Body of pancreas (tissue), 4 donors: ENCODE measurements at regions not wholly inside any gene's neighbourhood (a gene's known extent, or its start where the extent isn't known, plus 50 kb on each side); places are given as distances from the start of the nearest gene placed in this dataset.

Experiments used
- ATAC-seq: fragments of 150-250 bp; one replicate; pipeline ENCODE4 v1.9.1; 2016
- DNase-seq, 4 donors: peaks; one replicate each; pipeline ENCODE4 v3.0.0-alpha.2; 2019
- H3K27ac ChIP-seq, 4 donors: fragments of 200-600 bp; sonication (generic); 1 replicate in 3 of 4; 2 replicates in 1 of 4; pipeline versions ENCODE4 v1.5.1 to v1.6.1; 2016 to 2019; ENCODE audit warnings: mild to moderate bottlenecking in 1 of 4, mixed read lengths in 1 of 4, moderate library complexity in 1 of 4
- H3K27me3 ChIP-seq, 2 donors: fragments of 200-600 bp; sonication (generic); one replicate each; pipeline ENCODE4 v1.6.0; 2016; ENCODE audit warnings: mild to moderate bottlenecking in 1 of 2
- H3K36me3 ChIP-seq, 2 donors: fragments of 200-600 bp; sonication (generic); replicated peaks in 1 of 2; 2 replicates each; pipeline ENCODE4 v1.5.1; 2016; ENCODE audit warnings: low read depth in 2 of 2; ENCODE audit not compliant: insufficient read depth in 1 of 2
- H3K4me1 ChIP-seq: fragments of 200-600 bp; sonication (generic); one replicate; pipeline ENCODE4 v1.6.0; 2016
- H3K4me3 ChIP-seq, 2 donors: fragments of 200-600 bp; sonication (generic); 1 replicate in 1 of 2; 2 replicates in 1 of 2; pipeline ENCODE4 v1.5.1; 2016 to 2019
- H3K9me3 ChIP-seq, 3 donors: fragments of 200-600 bp; sonication (generic); 1 replicate in 2 of 3; 2 replicates in 1 of 3; pipeline ENCODE4 v1.5.1; 2016
- POLR2A ChIP-seq, 3 donors: fragments of 450-650 bp; IDR thresholded peaks; one replicate each; pipeline ENCODE4 v1.6.1; 2016; ENCODE audit warnings: antibody characterized with exemption in 3 of 3, mild to moderate bottlenecking in 2 of 3
- WGBS, 2 donors: methylation state at CpG; one replicate each; pipeline ENCODE4 v1.1.5; 2017; 5-methylcytosine and 5-hydroxymethylcytosine counted together
- intact Hi-C: fragments of 100-400 bp; cut with DNase I; formaldehyde crosslinking; loops from one replicate; pipeline ENCODE4 v1.15.1; 2023
- TF ChIP-seq, protein P1 (sequence below), 7 experiments: fragments of 450-650 bp in 4 of 7; fragments of 200-600 bp in 3 of 7; sonication (generic) in 3 of 7; IDR thresholded peaks; one replicate each; pipeline ENCODE4 v1.5.1; 2016 to 2019; ENCODE audit warnings: antibody characterized with exemption in 7 of 7

GRCh38 chr6:160831739-160832138, 129.7 kb downstream of the PLG start:
- no peak overlapping the region for H3K4me3 ChIP-seq
- intact Hi-C loops = no loop called here
- H3K9me3 ChIP-seq = no peaks in the 10 kb centered on the region
- DNase-seq (no peak), ATAC-seq (no peak)
- no peak overlapping the region for H3K27ac ChIP-seq
- no peaks in the 10 kb centered on the region for H3K27me3 ChIP-seq
- no peaks in the 10 kb centered on the region for H3K4me1 ChIP-seq
- H3K36me3 ChIP-seq = no peaks in the 10 kb centered on the region
- 20 to 30% methylated on average over 1 of the region's 1 CpG for WGBS, 2 donors
- no peak for TF ChIP-seq POLR2A (IDR thresholded peaks at IDR 0.05)
- TF ChIP-seq, protein P1, sequence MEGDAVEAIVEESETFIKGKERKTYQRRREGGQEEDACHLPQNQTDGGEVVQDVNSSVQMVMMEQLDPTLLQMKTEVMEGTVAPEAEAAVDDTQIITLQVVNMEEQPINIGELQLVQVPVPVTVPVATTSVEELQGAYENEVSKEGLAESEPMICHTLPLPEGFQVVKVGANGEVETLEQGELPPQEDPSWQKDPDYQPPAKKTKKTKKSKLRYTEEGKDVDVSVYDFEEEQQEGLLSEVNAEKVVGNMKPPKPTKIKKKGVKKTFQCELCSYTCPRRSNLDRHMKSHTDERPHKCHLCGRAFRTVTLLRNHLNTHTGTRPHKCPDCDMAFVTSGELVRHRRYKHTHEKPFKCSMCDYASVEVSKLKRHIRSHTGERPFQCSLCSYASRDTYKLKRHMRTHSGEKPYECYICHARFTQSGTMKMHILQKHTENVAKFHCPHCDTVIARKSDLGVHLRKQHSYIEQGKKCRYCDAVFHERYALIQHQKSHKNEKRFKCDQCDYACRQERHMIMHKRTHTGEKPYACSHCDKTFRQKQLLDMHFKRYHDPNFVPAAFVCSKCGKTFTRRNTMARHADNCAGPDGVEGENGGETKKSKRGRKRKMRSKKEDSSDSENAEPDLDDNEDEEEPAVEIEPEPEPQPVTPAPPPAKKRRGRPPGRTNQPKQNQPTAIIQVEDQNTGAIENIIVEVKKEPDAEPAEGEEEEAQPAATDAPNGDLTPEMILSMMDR (IDR thresholded peaks at IDR 0.05) = no peak

GRCh38 chr6:160832422-160832821, 130.4 kb downstream of the PLG start:
- TF ChIP-seq POLR2A (IDR thresholded peaks at IDR 0.05) = no peak
- TF ChIP-seq, protein P1 (IDR thresholded peaks at IDR 0.05) = no peak
- Histone ChIP-seq H3K9me3 (no peaks in the 10 kb centered on the region), H3K4me1 (no peaks in the 10 kb centered on the region), H3K27me3 (no peaks in the 10 kb centered on the region), H3K36me3 (no peaks in the 10 kb centered on the region), H3K27ac (no peak overlapping the region), H3K4me3 (no peak overlapping the region)
- ATAC-seq (no peak), DNase-seq (no peak)
- WGBS, 2 donors = 69 to 70% methylated on average over 2 of the region's 2 CpGs
- intact Hi-C loops = no loop called here

DNA sequence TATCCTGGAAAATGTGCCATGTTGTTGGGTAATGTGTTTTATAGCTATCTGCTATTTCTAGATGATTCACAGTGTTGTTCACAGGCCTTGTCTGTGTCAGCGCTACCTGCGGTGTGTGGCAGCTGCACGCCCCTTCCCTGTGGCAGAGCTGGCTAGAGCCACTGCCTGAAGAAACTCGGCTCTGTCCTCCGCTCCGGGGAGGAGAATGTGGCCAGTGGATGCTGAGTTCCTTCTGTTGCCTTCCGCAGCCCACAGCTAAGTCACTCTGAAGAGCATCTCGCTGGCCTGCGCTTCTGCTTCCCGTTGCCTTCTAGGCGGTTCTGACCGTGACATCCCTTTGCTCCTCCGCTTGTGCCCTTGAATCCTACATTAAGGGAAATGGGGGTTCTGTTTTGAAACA, 135.1 kb downstream of the PLG start:
- TF ChIP-seq POLR2A (IDR thresholded peaks at IDR 0.05) = no peak
- TF ChIP-seq, protein P1 (IDR thresholded peaks at IDR 0.05) = no peak
- Histone ChIP-seq H3K27ac (no peak overlapping the region), H3K4me3 (no peak overlapping the region), H3K36me3 (no peaks in the 10 kb centered on the region), H3K9me3 (no peaks in the 10 kb centered on the region), H3K27me3 (no peaks in the 10 kb centered on the region), H3K4me1 (no peaks in the 10 kb centered on the region)
- intact Hi-C loops = no loop called here
- ATAC-seq (no peak), DNase-seq (no peak)
- 82 to 85% methylated on average over 11 to 13 of the region's 13 CpGs for WGBS, 2 donors

- DNase-seq = no peak
- no peaks in the 10 kb centered on the region for H3K4me1 ChIP-seq
- no peaks in the 10 kb centered on the region for H3K9me3 ChIP-seq
- WGBS, 2 donors = 54% methylated on average over 5 of the region's 5 CpGs
- intact Hi-C loops = no loop called here
- no peaks in the 10 kb centered on the region for H3K27me3 ChIP-seq
- no peak overlapping the region for H3K27ac ChIP-seq
- no peak for ATAC-seq
- no peaks in the 10 kb centered on the region for H3K36me3 ChIP-seq
- TF ChIP-seq POLR2A (IDR thresholded peaks at IDR 0.05) = no peak
- TF ChIP-seq, protein P1 (IDR thresholded peaks at IDR 0.05) = no peak
- H3K4me3 ChIP-seq = no peak overlapping the region
These were observed 140.5 kb upstream of the MAP3K4 start for GRCh38 chr6:160851031-160851430.

DNA sequence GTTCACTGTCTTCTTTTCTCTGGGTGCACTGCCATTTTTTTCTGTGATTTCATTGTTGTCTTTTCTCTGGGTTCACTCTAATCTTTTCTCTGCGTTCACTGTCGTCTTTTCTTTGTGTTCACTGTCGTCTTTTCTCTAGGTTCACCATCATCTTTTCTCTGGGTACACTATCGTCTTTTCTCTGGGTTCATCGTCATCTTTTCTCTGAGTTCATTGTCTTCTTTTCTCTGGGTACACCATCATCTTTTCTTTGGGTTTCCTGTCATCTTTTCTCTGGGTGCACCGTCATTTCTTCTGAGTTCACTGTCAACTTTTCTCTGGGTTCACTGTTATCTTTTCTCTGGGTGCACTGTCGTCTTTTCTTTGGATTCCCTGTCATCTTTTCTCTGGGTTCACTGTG, 137.6 kb upstream of the MAP3K4 start:
- 58 to 69% methylated on average over 7 of the region's 7 CpGs for WGBS, 2 donors
- no peak for TF ChIP-seq POLR2A (IDR thresholded peaks at IDR 0.05)
- TF ChIP-seq, protein P1 (IDR thresholded peaks at IDR 0.05) = no peak
- no peaks in the 10 kb centered on the region for H3K4me1 ChIP-seq
- H3K36me3 ChIP-seq = no peaks in the 10 kb centered on the region
- H3K4me3 ChIP-seq = no peak overlapping the region
- H3K9me3 ChIP-seq = no peaks in the 10 kb centered on the region
- H3K27me3 ChIP-seq = no peaks in the 10 kb centered on the region
- no peak for DNase-seq
- H3K27ac ChIP-seq = no peak overlapping the region
- no peak for ATAC-seq
- intact Hi-C loops = no loop called here
